ENCODE measurements at regions not wholly inside any gene's neighbourhood (a gene's known extent, or its start where the extent isn't known, plus 50 kb on each side); places are given as distances from the start of the nearest gene placed in this dataset.

- intact Hi-C loops (cut with micrococcal nuclease), result no loop called here
- Mint-ChIP-seq H3K4me1 (peaks cover 23 to 24% of the 10 kb centered on the region in 2 donors), H3K27ac (no peak overlapping the region), H3K27me3 (ENCODE audit: low read depth in 2 of 2) (peaks cover 5 to 9% of the 10 kb centered on the region in 2 donors), H3K36me3 (no peaks in the 10 kb centered on the region), H3K9me3 (no peaks in the 10 kb centered on the region), H3K4me3 (no peak overlapping the region)
- DNase-seq, result no peak
- Histone ChIP-seq H3K27ac (ENCODE audit: low read length) (no peak overlapping the region), H3K27me3 (ENCODE audit: control insufficient read depth, insufficient read depth, low read length) (no peaks in the 10 kb centered on the region), H3K4me3 (ENCODE audit: low read length) (no peak overlapping the region), H3K4me1 (ENCODE audit: control insufficient read depth, insufficient read depth, low read length) (peaks cover 23% of the 10 kb centered on the region), H3K36me3 (ENCODE audit: control insufficient read depth, insufficient read depth, low read length) (no peaks in the 10 kb centered on the region), H3K9me3 (ENCODE audit: control insufficient read depth, insufficient read depth, low read length) (no peaks in the 10 kb centered on the region)
- ATAC-seq, result no peak
- whole genome bisulfite sequencing (ENCODE audit: insufficient coverage), result 100% methylated on average over 2 of the region's 3 CpGs
- no peak for TF ChIP-seq CTCF (IDR thresholded peaks at IDR 0.05)
Observed at GRCh38 chr21:35229290-35229689, 180.2 kb upstream of the RUNX1 start.

- H3K4me1 Mint-ChIP-seq, result peaks cover 23 to 27% of the 10 kb centered on the region in 2 donors
Observed at GRCh38 chr21:35227786-35228185, 178.7 kb upstream of the RUNX1 start.

GRCh38 chr21:35226968-35227744 lies 178.1 kb upstream of the RUNX1 start:
- Mint-ChIP-seq H3K36me3 (no peaks in the 10 kb centered on the region), H3K4me1 (peaks cover 29 to 33% of the 10 kb centered on the region in 2 donors), H3K27me3 (ENCODE audit: low read depth in 2 of 2) (peaks cover 4 to 9% of the 10 kb centered on the region in 2 donors), H3K4me3 (peak overlapping the region; percentile 67), H3K9me3 (no peaks in the 10 kb centered on the region), H3K27ac (peak overlapping the region; percentile 70 to 79)
- Histone ChIP-seq H3K4me1 (ENCODE audit: control insufficient read depth, insufficient read depth, low read length) (peaks cover 30% of the 10 kb centered on the region), H3K4me3 (ENCODE audit: low read length) (no peak overlapping the region), H3K27me3 (ENCODE audit: control insufficient read depth, insufficient read depth, low read length) (no peaks in the 10 kb centered on the region), H3K9me3 (ENCODE audit: control insufficient read depth, insufficient read depth, low read length) (no peaks in the 10 kb centered on the region), H3K36me3 (ENCODE audit: control insufficient read depth, insufficient read depth, low read length) (no peaks in the 10 kb centered on the region), H3K27ac (ENCODE audit: low read length) (peak overlapping the region; percentile 11)
- DNase-seq (peak in 1 of 2 donors; percentile 80), ATAC-seq (peak; percentile 60 to 84 (median 62))
- intact Hi-C loops (cut with micrococcal nuclease), result no loop called here
- 20% methylated on average over 13 of the region's 13 CpGs for WGBS (ENCODE audit: insufficient coverage)
- TF ChIP-seq CTCF (IDR thresholded peaks at IDR 0.05), result no peak

More at GRCh38 chr21:35227786-35228185, 178.7 kb upstream of the RUNX1 start:
- Histone ChIP-seq H3K4me1 (ENCODE audit: control insufficient read depth, insufficient read depth, low read length) (peaks cover 23% of the 10 kb centered on the region), H3K27ac (ENCODE audit: low read length) (no peak overlapping the region), H3K9me3 (ENCODE audit: control insufficient read depth, insufficient read depth, low read length) (no peaks in the 10 kb centered on the region), H3K36me3 (ENCODE audit: control insufficient read depth, insufficient read depth, low read length) (no peaks in the 10 kb centered on the region), H3K4me3 (ENCODE audit: low read length) (no peak overlapping the region), H3K27me3 (ENCODE audit: control insufficient read depth, insufficient read depth, low read length) (no peaks in the 10 kb centered on the region)
- no peaks in the 10 kb centered on the region for H3K9me3 Mint-ChIP-seq
- DNase-seq (no peak), ATAC-seq (no peak)
- intact Hi-C loops (cut with micrococcal nuclease), result no loop called here
- no peaks in the 10 kb centered on the region for H3K36me3 Mint-ChIP-seq
- no peak for TF ChIP-seq CTCF (IDR thresholded peaks at IDR 0.05)
- WGBS (ENCODE audit: insufficient coverage), result 54% methylated on average over 5 of the region's 5 CpGs
- H3K27ac Mint-ChIP-seq, result peak overlapping the region; percentile 70 to 79
- peak overlapping the region; percentile 67 for H3K4me3 Mint-ChIP-seq
- H3K27me3 Mint-ChIP-seq (ENCODE audit: low read depth in 2 of 2), result peaks cover 5 to 9% of the 10 kb centered on the region in 2 donors

Measured in natural killer cell (primary cell).